ENCODE measurements at regions not wholly inside any gene's neighbourhood (a gene's known extent, or its start where the extent isn't known, plus 50 kb on each side); places are given as distances from the start of the nearest gene placed in this dataset.
"Not testable (repeated sequence)": the region's sequence is repeated elsewhere in the genome, so short reads cannot be mapped to it uniquely, and the experiment has no call there.

DNA sequence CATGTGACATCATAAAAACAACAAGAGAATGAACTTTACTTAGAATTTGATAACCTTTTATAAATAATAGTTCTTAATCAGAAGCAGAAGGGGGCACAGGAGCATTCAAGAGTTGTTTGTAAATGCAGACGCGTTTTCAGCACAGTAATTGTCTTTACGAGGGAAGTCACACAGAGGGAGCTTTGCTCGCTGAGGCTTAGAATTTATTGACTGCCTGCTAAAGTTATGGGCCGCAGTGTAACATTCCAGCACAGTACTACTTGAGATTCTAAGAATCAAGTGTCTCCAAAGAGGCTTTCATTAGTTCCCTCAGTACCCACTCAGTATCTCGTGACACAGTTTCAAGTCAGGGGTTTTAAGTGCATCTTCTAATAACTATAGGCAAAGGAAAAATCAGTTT lies 288.7 kb downstream of the NR2F2 start:
- no peak for TF ChIP-seq POLR2A (IDR thresholded peaks at IDR 0.05; ENCODE audit: low read depth, low read length)
- FAIRE-seq = no peak
- no peak for DNase-seq (ENCODE audit: insufficient read length, low spot score)

DNA sequence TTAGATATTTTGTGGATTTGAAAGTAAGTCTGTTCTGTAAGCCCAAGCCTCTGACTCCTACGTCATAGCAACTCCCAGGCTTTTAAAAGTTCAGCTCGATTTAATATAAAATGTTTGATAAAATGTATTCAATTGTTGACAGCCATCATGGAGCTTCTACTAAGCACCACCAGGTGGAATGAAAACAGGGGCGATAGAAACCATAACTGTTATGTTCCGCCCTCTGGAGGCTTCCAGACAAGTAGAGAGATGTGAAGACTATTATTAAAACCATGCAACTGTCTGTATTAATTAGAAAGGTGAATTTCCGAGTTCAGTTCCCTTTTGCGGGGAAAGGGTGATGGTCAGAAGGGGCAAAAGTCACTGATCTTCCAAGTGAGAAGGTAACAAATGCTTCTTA lies 292.2 kb downstream of the NR2F2 start:
- DNase-seq (ENCODE audit: insufficient read length, low spot score) (no peak), FAIRE-seq (no peak)
- no peak for TF ChIP-seq POLR2A (IDR thresholded peaks at IDR 0.05; ENCODE audit: low read depth, low read length)

DNA sequence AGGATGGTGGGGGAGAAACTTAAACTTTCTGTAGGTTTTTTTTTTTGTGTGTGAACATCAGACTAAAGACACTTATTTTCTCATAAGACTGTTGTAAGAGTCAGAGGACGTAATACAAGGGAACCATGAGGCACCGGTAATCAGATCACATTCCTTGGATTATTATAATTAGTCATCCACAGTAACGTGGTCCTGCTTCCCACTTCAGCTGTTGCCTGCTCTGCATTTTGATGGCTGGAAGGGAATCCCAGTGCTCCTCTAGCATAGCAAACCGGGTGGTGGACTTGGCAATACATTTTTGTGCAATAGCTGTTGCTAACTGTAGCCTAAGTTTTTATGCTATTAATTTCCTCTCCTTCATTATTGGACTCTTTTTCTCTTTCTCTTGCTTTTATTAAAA lies 294.8 kb downstream of the NR2F2 start:
- TF ChIP-seq POLR2A (IDR thresholded peaks at IDR 0.05; ENCODE audit: low read depth, low read length) = no peak
- no peak for DNase-seq (ENCODE audit: insufficient read length, low spot score)
- FAIRE-seq = no peak

DNA sequence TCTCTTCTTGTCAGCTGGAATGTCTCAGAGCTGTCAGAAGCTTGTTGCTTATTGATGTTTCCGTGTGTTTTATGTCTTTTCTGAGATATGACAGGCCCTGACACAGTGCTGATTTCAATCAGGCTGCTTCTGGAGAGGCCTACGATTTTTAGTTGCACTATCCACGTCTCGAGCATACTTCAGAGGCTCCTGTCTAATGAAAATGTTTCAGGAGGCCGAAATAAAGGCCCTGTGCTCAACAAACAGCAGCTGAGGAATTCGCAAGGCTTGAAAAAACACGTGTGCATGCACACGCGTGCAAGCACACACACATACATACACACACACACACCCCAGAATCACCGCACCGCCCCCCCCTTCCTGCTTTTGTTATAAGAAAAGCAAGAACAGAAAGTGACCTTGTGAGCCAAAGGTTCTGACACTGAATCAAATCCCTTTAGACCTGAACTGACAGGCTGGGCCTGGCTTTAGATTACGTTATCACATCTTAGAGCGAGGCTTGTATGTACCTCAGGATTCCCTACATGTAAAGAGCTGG lies 296.6 kb downstream of the NR2F2 start:
- FAIRE-seq (no peak), DNase-seq (ENCODE audit: insufficient read length, low spot score) (no peak)
- no peak for TF ChIP-seq POLR2A (IDR thresholded peaks at IDR 0.05; ENCODE audit: low read depth, low read length)

DNA sequence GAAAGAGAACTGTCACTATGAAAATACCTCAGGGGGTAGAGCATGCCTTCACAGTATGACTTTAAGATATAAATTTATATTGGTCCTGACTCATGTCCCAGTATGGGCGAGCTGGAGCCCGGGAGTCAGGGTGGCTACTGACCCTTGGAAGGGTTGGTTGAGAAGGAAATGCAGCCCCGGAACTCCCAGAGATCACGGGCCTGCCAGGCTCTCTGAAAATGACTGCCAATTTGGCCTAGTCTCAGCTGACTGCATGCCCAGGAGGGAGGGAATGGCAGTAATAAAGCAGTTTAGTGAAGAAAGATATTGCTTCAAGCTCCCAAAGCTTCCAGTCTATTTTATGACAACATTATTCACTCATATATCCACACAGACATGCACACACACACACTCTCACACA lies 299.0 kb downstream of the NR2F2 start:
- no peak for FAIRE-seq
- no peak for TF ChIP-seq POLR2A (IDR thresholded peaks at IDR 0.05; ENCODE audit: low read depth, low read length)
- DNase-seq (ENCODE audit: insufficient read length, low spot score) = no peak

DNA sequence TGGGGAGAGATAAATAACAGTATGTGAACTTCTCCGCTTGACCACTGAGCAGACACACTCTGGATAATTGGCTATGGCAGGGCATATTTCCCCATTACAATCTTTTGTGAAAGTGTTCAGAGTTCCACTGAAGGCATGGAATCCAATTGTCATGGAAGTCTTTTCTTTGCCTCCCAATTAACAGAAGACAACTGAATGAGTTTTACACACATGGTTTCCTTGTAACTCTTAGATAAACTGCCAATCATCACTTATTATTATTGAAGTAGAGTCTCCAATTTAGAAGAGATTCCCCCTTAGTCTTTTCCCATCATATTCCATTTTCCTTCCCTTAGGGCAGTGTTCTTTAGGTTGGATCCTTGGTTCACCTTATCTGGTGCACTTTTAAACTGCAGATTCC lies 308.3 kb downstream of the NR2F2 start:
- no peak for DNase-seq (ENCODE audit: insufficient read length, low spot score)
- no peak for FAIRE-seq
- TF ChIP-seq POLR2A (IDR thresholded peaks at IDR 0.05; ENCODE audit: low read depth, low read length) = no peak

DNA sequence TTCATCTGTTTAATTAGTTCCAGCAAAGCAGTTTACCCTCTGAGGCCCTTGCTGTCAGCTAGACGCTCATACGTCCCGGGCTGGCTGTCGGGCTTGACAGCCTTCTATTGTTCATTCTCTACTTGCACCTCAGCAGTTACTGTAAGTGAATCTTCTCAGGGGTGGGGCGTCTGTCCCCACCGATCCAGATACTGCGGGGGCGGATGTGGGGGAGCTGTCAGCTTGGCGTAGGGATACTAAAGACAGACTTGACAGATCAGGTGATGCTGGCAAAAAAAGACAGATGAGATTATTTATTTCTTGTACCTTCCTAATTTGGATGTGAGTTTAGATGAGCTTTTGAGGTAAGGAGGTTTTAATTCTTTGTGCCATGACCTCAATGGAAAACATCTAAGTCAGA lies 315.3 kb downstream of the NR2F2 start:
- DNase-seq (ENCODE audit: insufficient read length, low spot score) = no peak
- no peak for FAIRE-seq
- TF ChIP-seq POLR2A (IDR thresholded peaks at IDR 0.05; ENCODE audit: low read depth, low read length) = no peak

DNA sequence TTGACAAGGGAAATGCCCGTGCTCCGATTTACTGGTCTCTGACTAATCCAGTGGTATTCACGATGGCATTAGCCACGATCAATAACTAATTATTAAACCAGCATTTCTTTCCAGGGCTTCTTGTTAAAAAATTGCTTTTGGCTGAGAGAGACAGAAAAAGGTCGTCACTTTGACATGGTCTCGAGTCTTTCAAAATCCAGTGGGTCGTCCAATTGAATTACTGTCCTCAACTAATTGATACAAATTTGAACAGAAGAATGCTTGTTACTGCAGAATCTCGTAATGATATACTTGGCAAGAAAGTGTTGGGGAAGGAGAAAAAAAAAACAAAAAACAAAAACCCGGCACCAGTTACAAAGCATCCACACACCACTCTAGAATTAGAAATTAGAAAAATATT lies 318.4 kb downstream of the NR2F2 start:
- no peak for TF ChIP-seq POLR2A (IDR thresholded peaks at IDR 0.05; ENCODE audit: low read depth, low read length)
- no peak for FAIRE-seq
- DNase-seq (ENCODE audit: insufficient read length, low spot score) = no peak

DNA sequence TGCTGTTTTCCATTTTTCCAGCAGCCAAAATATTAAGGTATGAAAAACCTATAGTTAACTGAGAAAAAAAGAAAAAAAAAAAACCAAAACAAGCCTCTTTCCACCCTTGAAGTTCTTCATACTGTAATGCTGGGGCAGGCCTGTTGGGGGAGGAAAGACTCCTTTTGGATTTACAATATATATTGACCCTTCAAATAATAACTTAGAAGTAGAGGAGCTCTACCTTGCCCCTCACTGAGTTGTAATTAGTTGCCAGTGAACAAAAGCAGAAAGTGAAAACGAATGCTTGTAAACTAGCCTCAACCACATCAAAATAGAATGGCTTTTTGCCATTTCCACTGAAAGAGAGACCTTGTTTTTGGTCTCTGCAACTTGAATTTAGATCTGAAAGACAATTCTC lies 326.6 kb downstream of the NR2F2 start:
- DNase-seq (ENCODE audit: insufficient read length, low spot score) (no peak), FAIRE-seq (no peak)
- TF ChIP-seq POLR2A (IDR thresholded peaks at IDR 0.05; ENCODE audit: low read depth, low read length) = no peak

DNA sequence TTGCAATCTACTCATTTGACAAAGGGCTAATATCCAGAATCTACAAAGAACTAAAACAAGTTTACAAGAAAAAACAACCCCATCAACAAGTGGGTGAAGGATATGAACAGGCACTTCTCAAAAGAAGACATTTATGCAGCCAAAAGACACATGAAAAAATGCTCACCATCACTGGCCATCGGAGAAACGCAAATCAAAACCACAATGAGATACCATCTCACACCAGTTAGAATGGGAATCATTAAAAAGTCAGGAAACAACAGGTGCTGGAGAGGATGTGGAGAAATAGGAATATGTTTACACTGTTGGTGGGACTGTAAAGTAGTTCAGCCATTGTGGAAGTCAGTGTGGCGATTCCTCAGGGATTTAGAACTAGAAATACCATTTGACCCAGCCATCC lies 336.5 kb downstream of the NR2F2 start:
- DNase-seq (ENCODE audit: insufficient read length, low spot score); FAIRE-seq: not testable (repeated sequence)

DNA sequence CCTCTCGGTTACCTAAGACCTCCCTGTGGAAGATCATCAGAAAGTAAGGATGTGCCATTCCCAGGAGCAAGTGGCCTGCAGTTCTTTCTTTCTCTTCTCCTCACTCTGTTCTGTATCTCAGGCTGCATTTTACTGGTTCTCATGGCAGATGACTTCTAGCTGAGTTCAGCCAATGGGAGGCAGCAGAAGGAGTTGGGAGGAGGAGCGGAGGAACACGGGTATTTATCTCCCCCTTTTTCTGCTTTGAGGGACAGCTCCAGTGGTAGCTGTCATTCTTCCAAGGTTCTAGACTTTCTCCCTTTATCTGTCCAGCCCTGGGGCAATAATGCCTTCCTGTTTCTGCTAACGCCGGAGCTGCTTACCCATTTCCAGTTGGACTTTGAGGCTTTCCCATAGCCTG lies 339.9 kb downstream of the NR2F2 start:
- FAIRE-seq = no peak
- no peak for DNase-seq (ENCODE audit: insufficient read length, low spot score)
- no peak for TF ChIP-seq POLR2A (IDR thresholded peaks at IDR 0.05; ENCODE audit: low read depth, low read length)

DNA sequence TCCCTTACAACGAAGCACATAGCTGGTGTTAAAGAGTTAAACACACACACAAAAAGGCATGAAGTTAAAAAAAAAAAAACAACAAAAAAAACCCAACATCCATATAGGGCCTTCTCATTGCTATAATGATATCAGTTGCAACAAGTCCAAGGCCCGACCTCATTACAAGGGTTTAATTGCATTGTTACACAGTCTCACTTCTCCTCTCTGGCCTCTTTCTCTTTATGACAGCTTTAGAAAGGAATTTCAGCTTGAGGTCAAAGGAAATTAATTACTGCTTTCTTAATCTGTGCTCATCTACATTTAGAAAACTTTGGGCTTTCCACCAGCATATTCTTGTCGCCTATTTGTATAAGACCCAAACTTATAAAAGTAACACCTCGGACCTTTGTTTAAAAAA lies 342.1 kb downstream of the NR2F2 start:
- no peak for TF ChIP-seq POLR2A (IDR thresholded peaks at IDR 0.05; ENCODE audit: low read depth, low read length)
- no peak for FAIRE-seq
- DNase-seq (ENCODE audit: insufficient read length, low spot score) = no peak

DNA sequence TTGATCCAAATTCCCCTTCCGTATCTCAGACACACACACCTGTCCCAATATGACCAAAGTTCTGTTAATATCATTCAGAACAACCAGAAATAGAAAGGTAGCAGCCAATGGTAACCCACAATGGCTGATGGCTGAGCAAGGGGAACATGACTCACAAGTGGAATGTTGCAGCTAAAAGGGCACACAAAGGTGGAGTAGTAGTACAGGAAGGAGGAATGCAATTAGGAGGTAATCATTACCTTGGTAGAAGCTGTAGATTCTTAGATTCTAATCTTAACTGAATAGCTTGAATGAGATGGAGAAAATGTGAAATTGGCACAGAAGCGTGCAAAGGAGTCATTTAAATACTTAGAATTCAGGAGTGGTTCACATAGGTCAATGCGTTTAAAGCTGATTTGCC lies 347.9 kb downstream of the NR2F2 start:
- FAIRE-seq = no peak
- no peak for DNase-seq (ENCODE audit: insufficient read length, low spot score)
- TF ChIP-seq POLR2A (IDR thresholded peaks at IDR 0.05; ENCODE audit: low read depth, low read length) = no peak

DNA sequence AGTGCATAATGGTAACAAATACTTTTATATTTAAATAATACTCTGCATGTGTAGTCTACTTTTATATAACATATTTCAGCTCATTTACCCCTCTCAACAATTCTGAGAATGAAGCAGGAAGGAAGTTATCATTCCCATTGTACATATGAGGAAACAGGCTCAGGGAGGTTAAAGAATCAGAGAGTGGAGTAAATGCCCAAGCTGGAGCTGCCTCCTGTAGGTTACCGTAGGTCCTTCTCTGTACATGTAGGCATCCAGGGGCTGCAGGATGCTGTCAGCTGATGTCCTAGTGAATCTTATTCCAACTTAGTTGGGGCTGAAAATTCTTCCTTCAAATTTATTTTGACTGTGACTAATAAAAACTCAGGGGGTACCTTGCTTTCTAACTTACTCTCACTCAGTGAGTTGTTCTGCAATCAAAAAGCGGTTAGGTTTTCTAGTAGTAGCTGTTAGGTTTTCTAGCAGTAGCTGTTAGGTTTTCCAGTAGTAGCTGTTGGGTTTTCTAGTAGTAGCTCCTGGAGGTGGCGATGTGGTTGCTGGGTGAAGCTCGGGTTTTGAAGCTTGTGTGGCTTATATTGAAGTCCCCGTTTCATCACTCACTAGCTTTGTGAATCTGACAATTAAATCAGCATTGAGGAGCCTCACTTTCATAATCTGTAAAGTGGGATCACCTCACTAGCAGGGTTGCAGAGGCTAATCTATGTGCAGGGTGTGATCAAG lies 357.0 kb downstream of the NR2F2 start:
- FAIRE-seq = no peak
- no peak for DNase-seq (ENCODE audit: insufficient read length, low spot score)
- no peak for TF ChIP-seq POLR2A (IDR thresholded peaks at IDR 0.05; ENCODE audit: low read depth, low read length)

DNA sequence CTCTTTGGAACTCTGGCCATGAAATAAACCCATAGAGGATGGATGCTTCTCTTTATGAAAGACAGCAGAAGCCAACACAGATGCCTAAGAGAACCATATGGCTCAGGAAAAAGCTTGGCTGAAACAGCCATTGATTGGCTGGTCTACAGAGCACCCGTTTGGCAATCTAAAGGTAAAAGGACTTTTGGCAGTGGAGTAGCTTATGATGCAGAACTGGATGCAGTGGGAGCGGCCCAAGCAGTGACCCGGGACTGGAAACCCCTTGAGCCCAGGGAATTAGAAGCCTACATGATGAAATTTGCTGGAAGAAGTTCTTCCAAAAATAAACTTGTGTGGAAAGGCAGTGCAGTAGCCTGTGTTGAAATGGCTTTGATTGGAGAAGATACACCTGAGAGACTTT lies 360.2 kb downstream of the NR2F2 start:
- FAIRE-seq (no peak), DNase-seq (ENCODE audit: insufficient read length, low spot score) (no peak)
- TF ChIP-seq POLR2A (IDR thresholded peaks at IDR 0.05; ENCODE audit: low read depth, low read length) = no peak

DNA sequence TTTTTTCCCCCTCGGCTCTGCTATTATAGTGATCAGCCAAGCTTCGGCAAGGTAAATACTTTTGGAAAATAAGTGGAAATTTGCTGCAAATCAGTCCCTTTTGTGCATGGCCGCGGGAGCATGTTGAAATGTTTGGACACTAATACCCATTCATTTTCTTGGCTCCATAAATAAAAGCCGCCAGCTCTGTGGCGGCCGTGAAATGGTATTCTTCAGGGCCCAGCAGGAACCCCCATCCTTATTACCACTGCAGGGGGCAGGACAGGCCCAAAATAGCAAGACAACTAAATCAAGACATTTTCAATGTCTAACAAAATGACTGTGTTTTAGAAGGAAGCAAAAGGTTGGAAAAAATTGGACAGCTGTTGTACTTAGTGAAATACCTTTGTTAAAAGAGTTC lies 362.3 kb downstream of the NR2F2 start:
- FAIRE-seq (no peak), DNase-seq (ENCODE audit: insufficient read length, low spot score) (no peak)
- TF ChIP-seq POLR2A (IDR thresholded peaks at IDR 0.05; ENCODE audit: low read depth, low read length) = no peak

Data from H54 (cell line).